ENCODE measurements at regions not wholly inside any gene's neighbourhood (a gene's known extent, or its start where the extent isn't known, plus 50 kb on each side); places are given as distances from the start of the nearest gene placed in this dataset.
"Not testable (repeated sequence)": the region's sequence is repeated elsewhere in the genome, so short reads cannot be mapped to it uniquely, and the experiment has no call there.

- DNase-seq (ENCODE audit: low read depth in 4 of 4, low spot score in 3 of 4), result no peak
Measured at GRCh38 chr5:2366816-2367215, 384.7 kb downstream of the IRX2 start.

GRCh38 chr5:2357309-2357708, 394.2 kb downstream of the IRX2 start:
- no peak for DNase-seq (ENCODE audit: low read depth in 4 of 4, low spot score in 3 of 4)

- no peak for DNase-seq (ENCODE audit: low read depth in 4 of 4, low spot score in 3 of 4)
Measured at GRCh38 chr5:2355859-2356258, 395.6 kb downstream of the IRX2 start.

- DNase-seq (ENCODE audit: low read depth in 4 of 4, low spot score in 3 of 4), result no peak
Measured at GRCh38 chr5:2353871-2354440, 397.5 kb downstream of the IRX2 start.

GRCh38 chr5:2353211-2353610, 398.3 kb downstream of the IRX2 start:
- DNase-seq (ENCODE audit: low read depth in 4 of 4, low spot score in 3 of 4), result no peak

GRCh38 chr5:2352101-2352861, 399.2 kb downstream of the IRX2 start:
- DNase-seq (ENCODE audit: low read depth in 4 of 4, low spot score in 3 of 4), result no peak

- DNase-seq (ENCODE audit: low read depth in 4 of 4, low spot score in 3 of 4), result not testable (repeated sequence)
Measured at GRCh38 chr5:2349768-2350167, 401.7 kb downstream of the IRX2 start.

GRCh38 chr5:2338686-2339085, 412.8 kb downstream of the IRX2 start:
- no peak for DNase-seq (ENCODE audit: low read depth in 4 of 4, low spot score in 3 of 4)

- DNase-seq (ENCODE audit: low read depth in 4 of 4, low spot score in 3 of 4), result no peak
Measured at GRCh38 chr5:2335733-2336515, 415.6 kb downstream of the IRX2 start.

- DNase-seq (ENCODE audit: low read depth in 4 of 4, low spot score in 3 of 4), result no peak
Measured at GRCh38 chr5:2335125-2335732, 416.2 kb downstream of the IRX2 start.

- DNase-seq (ENCODE audit: low read depth in 4 of 4, low spot score in 3 of 4), result peak in 3 of 4 donors; percentile 8 to 29 (median 10)
Measured at GRCh38 chr5:2334719-2335118, 416.8 kb downstream of the IRX2 start.

- no peak for DNase-seq (ENCODE audit: low read depth in 4 of 4, low spot score in 3 of 4)
Measured at GRCh38 chr5:2333291-2333690, 418.2 kb downstream of the IRX2 start.

GRCh38 chr5:2332521-2332920, 419.0 kb downstream of the IRX2 start:
- DNase-seq (ENCODE audit: low read depth in 4 of 4, low spot score in 3 of 4), result no peak

- no peak for DNase-seq (ENCODE audit: low read depth in 4 of 4, low spot score in 3 of 4)
Measured at GRCh38 chr5:2330325-2331130, 420.9 kb downstream of the IRX2 start.

- no peak for DNase-seq (ENCODE audit: low read depth in 4 of 4, low spot score in 3 of 4)
Measured at GRCh38 chr5:2329741-2330140, 421.7 kb downstream of the IRX2 start.

GRCh38 chr5:2326601-2327000, 424.9 kb downstream of the IRX2 start:
- no peak for DNase-seq (ENCODE audit: low read depth in 4 of 4, low spot score in 3 of 4)

- DNase-seq (ENCODE audit: low read depth in 4 of 4, low spot score in 3 of 4), result no peak
Measured at GRCh38 chr5:2324788-2325187, 426.7 kb downstream of the IRX2 start.

- no peak for DNase-seq (ENCODE audit: low read depth in 4 of 4, low spot score in 3 of 4)
Measured at GRCh38 chr5:2320611-2321010, 430.9 kb downstream of the IRX2 start.

GRCh38 chr5:2317540-2317939, 433.9 kb downstream of the IRX2 start:
- DNase-seq (ENCODE audit: low read depth in 4 of 4, low spot score in 3 of 4), result no peak

- DNase-seq (ENCODE audit: low read depth in 4 of 4, low spot score in 3 of 4), result no peak
Measured at GRCh38 chr5:2311851-2312250, 429.1 kb upstream of the IRX4 start.

GRCh38 chr5:2310946-2311345, 428.2 kb upstream of the IRX4 start:
- DNase-seq (ENCODE audit: low read depth in 4 of 4, low spot score in 3 of 4), result no peak

All from left renal pelvis (tissue), 4 donors.